ENCODE measurements at regions not wholly inside any gene's neighbourhood (a gene's known extent, or its start where the extent isn't known, plus 50 kb on each side); places are given as distances from the start of the nearest gene placed in this dataset.

DNA sequence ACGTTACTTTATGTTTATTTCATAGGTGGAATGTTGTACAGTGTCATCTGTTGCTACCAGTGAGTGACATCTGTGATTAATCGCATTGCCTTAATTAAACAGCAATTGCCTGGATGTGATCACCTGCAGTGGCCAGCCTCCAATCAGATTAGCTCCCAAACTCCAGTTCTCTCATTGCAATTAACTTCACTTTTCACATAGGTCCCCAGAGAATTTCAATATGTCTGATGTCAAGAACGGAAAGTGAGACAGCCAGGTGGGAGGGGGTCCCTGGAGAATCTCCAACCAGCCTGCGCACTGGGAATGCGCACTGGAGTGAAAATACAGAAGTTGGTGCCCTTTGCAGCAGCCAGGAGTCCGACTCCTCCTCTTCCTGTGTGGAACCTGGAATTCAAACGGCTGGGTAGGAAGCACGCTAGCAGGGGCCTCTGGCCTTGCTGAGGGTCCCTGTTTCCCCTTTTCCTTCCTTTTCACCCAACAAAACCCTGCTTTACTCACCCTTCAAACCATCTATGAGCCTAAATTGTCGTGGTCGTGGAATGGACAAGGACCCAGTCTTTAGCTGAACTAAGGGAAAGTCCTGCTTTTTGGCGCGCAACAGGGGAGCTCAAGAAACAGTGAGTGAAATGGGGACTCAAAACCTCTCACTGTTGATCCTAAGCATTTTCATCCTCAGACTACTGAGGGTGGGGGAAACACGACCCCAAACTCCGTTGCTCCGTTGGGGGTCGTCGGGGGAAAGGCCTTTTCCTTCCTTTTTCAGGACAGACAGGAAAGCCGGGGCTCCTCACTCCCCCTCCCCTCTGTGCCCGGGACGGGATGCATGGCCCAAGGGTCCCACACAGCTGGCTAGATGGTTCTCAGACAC, 1355.5 kb upstream of the LRRTM3 start (continued):
- TF ChIP-seq, protein P1, sequence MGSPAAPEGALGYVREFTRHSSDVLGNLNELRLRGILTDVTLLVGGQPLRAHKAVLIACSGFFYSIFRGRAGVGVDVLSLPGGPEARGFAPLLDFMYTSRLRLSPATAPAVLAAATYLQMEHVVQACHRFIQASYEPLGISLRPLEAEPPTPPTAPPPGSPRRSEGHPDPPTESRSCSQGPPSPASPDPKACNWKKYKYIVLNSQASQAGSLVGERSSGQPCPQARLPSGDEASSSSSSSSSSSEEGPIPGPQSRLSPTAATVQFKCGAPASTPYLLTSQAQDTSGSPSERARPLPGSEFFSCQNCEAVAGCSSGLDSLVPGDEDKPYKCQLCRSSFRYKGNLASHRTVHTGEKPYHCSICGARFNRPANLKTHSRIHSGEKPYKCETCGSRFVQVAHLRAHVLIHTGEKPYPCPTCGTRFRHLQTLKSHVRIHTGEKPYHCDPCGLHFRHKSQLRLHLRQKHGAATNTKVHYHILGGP (tag by site-specific recombination; IDR thresholded peaks at IDR 0.05) = no peak
- TF ChIP-seq ZNF155 (tag by site-specific recombination; IDR thresholded peaks at IDR 0.05) (no peak), YY1 (tag by site-specific recombination; IDR thresholded peaks at IDR 0.05) (0 out of 2 replicates have a peak, but pooled peaks have one; percentile 24), ZNF600 (tag by site-specific recombination; IDR thresholded peaks at IDR 0.05) (peak; percentile 83), KLF16 (tag by site-specific recombination; IDR thresholded peaks at IDR 0.05) (0 out of 2 replicates have a peak, but pooled peaks have one; percentile 18), ZNF211 (tag by site-specific recombination; IDR thresholded peaks at IDR 0.05; ENCODE audit: low read depth) (no peak), GFI1B (tag by site-specific recombination; IDR thresholded peaks at IDR 0.05) (no peak), BCL11B (tag by site-specific recombination; IDR thresholded peaks at IDR 0.05; ENCODE audit: low read depth) (no peak), WT1 (tag by site-specific recombination; IDR thresholded peaks at IDR 0.05) (no peak), ZNF623 (tag by site-specific recombination; IDR thresholded peaks at IDR 0.05) (no peak), ZNF560 (tag by site-specific recombination; IDR thresholded peaks at IDR 0.05; ENCODE audit: borderline replicate concordance) (no peak), ZNF366 (tag by site-specific recombination; conservative IDR thresholded peaks at IDR 0.05) (peak; percentile 83), MYNN (tag by site-specific recombination; IDR thresholded peaks at IDR 0.05; ENCODE audit: borderline replicate concordance) (no peak), ZNF792 (tag by site-specific recombination; IDR thresholded peaks at IDR 0.05) (no peak), RBAK (tag by site-specific recombination; IDR thresholded peaks at IDR 0.05) (no peak), PRDM1 (tag by site-specific recombination; IDR thresholded peaks at IDR 0.05) (peak; percentile 79; the same call in 1 of the 2 replicates), ZNF621 (tag by site-specific recombination; IDR thresholded peaks at IDR 0.05) (no peak)
- TF ChIP-seq, protein P2, sequence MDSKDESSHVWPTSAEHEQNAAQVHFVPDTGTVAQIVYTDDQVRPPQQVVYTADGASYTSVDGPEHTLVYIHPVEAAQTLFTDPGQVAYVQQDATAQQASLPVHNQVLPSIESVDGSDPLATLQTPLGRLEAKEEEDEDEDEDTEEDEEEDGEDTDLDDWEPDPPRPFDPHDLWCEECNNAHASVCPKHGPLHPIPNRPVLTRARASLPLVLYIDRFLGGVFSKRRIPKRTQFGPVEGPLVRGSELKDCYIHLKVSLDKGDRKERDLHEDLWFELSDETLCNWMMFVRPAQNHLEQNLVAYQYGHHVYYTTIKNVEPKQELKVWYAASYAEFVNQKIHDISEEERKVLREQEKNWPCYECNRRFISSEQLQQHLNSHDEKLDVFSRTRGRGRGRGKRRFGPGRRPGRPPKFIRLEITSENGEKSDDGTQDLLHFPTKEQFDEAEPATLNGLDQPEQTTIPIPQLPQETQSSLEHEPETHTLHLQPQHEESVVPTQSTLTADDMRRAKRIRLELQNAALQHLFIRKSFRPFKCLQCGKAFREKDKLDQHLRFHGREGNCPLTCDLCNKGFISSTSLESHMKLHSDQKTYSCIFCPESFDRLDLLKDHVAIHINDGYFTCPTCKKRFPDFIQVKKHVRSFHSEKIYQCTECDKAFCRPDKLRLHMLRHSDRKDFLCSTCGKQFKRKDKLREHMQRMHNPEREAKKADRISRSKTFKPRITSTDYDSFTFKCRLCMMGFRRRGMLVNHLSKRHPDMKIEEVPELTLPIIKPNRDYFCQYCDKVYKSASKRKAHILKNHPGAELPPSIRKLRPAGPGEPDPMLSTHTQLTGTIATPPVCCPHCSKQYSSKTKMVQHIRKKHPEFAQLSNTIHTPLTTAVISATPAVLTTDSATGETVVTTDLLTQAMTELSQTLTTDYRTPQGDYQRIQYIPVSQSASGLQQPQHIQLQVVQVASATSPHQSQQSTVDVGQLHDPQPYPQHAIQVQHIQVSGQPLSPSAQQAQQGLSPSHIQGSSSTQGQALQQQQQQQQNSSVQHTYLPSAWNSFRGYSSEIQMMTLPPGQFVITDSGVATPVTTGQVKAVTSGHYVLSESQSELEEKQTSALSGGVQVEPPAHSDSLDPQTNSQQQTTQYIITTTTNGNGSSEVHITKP (tag by site-specific recombination; IDR thresholded peaks at IDR 0.05) = peak; percentile 77
- TF ChIP-seq, protein P3, sequence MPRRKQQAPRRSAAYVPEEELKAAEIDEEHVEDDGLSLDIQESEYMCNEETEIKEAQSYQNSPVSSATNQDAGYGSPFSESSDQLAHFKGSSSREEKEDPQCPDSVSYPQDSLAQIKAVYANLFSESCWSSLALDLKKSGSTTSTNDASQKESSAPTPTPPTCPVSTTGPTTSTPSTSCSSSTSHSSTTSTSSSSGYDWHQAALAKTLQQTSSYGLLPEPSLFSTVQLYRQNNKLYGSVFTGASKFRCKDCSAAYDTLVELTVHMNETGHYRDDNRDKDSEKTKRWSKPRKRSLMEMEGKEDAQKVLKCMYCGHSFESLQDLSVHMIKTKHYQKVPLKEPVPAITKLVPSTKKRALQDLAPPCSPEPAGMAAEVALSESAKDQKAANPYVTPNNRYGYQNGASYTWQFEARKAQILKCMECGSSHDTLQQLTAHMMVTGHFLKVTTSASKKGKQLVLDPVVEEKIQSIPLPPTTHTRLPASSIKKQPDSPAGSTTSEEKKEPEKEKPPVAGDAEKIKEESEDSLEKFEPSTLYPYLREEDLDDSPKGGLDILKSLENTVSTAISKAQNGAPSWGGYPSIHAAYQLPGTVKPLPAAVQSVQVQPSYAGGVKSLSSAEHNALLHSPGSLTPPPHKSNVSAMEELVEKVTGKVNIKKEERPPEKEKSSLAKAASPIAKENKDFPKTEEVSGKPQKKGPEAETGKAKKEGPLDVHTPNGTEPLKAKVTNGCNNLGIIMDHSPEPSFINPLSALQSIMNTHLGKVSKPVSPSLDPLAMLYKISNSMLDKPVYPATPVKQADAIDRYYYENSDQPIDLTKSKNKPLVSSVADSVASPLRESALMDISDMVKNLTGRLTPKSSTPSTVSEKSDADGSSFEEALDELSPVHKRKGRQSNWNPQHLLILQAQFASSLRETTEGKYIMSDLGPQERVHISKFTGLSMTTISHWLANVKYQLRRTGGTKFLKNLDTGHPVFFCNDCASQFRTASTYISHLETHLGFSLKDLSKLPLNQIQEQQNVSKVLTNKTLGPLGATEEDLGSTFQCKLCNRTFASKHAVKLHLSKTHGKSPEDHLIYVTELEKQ (tag by site-specific recombination; IDR thresholded peaks at IDR 0.05; ENCODE audit: borderline replicate concordance) = peak; percentile 84; the same call in 1 of the 2 replicates
- TF ChIP-seq, protein P4, sequence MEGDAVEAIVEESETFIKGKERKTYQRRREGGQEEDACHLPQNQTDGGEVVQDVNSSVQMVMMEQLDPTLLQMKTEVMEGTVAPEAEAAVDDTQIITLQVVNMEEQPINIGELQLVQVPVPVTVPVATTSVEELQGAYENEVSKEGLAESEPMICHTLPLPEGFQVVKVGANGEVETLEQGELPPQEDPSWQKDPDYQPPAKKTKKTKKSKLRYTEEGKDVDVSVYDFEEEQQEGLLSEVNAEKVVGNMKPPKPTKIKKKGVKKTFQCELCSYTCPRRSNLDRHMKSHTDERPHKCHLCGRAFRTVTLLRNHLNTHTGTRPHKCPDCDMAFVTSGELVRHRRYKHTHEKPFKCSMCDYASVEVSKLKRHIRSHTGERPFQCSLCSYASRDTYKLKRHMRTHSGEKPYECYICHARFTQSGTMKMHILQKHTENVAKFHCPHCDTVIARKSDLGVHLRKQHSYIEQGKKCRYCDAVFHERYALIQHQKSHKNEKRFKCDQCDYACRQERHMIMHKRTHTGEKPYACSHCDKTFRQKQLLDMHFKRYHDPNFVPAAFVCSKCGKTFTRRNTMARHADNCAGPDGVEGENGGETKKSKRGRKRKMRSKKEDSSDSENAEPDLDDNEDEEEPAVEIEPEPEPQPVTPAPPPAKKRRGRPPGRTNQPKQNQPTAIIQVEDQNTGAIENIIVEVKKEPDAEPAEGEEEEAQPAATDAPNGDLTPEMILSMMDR (tag by site-specific recombination; IDR thresholded peaks at IDR 0.05) = no peak
- TF ChIP-seq, protein P5, sequence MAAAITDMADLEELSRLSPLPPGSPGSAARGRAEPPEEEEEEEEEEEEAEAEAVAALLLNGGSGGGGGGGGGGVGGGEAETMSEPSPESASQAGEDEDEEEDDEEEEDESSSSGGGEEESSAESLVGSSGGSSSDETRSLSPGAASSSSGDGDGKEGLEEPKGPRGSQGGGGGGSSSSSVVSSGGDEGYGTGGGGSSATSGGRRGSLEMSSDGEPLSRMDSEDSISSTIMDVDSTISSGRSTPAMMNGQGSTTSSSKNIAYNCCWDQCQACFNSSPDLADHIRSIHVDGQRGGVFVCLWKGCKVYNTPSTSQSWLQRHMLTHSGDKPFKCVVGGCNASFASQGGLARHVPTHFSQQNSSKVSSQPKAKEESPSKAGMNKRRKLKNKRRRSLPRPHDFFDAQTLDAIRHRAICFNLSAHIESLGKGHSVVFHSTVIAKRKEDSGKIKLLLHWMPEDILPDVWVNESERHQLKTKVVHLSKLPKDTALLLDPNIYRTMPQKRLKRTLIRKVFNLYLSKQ (tag by site-specific recombination; IDR thresholded peaks at IDR 0.05; ENCODE audit: borderline replicate concordance) = no peak
- TF ChIP-seq, protein P6, sequence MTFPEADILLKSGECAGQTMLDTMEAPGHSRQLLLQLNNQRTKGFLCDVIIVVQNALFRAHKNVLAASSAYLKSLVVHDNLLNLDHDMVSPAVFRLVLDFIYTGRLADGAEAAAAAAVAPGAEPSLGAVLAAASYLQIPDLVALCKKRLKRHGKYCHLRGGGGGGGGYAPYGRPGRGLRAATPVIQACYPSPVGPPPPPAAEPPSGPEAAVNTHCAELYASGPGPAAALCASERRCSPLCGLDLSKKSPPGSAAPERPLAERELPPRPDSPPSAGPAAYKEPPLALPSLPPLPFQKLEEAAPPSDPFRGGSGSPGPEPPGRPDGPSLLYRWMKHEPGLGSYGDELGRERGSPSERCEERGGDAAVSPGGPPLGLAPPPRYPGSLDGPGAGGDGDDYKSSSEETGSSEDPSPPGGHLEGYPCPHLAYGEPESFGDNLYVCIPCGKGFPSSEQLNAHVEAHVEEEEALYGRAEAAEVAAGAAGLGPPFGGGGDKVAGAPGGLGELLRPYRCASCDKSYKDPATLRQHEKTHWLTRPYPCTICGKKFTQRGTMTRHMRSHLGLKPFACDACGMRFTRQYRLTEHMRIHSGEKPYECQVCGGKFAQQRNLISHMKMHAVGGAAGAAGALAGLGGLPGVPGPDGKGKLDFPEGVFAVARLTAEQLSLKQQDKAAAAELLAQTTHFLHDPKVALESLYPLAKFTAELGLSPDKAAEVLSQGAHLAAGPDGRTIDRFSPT (tag by site-specific recombination; IDR thresholded peaks at IDR 0.05) = no peak
- TF ChIP-seq, protein P7, sequence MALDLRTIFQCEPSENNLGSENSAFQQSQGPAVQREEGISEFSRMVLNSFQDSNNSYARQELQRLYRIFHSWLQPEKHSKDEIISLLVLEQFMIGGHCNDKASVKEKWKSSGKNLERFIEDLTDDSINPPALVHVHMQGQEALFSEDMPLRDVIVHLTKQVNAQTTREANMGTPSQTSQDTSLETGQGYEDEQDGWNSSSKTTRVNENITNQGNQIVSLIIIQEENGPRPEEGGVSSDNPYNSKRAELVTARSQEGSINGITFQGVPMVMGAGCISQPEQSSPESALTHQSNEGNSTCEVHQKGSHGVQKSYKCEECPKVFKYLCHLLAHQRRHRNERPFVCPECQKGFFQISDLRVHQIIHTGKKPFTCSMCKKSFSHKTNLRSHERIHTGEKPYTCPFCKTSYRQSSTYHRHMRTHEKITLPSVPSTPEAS (tag by site-specific recombination; IDR thresholded peaks at IDR 0.05) = no peak
